Activated T-helper 1 cell treated with Interleukin-2 at 50 U/mL for 16 hours (primary cell): ENCODE measurements at regions not wholly inside any gene's neighbourhood (a gene's known extent, or its start where the extent isn't known, plus 50 kb on each side); places are given as distances from the start of the nearest gene placed in this dataset.

Experiments used
- DNase-seq: peaks from one replicate; pipeline ENCODE4 v3.0.0-alpha.2; 2020; ENCODE audit warnings: low read depth

DNA sequence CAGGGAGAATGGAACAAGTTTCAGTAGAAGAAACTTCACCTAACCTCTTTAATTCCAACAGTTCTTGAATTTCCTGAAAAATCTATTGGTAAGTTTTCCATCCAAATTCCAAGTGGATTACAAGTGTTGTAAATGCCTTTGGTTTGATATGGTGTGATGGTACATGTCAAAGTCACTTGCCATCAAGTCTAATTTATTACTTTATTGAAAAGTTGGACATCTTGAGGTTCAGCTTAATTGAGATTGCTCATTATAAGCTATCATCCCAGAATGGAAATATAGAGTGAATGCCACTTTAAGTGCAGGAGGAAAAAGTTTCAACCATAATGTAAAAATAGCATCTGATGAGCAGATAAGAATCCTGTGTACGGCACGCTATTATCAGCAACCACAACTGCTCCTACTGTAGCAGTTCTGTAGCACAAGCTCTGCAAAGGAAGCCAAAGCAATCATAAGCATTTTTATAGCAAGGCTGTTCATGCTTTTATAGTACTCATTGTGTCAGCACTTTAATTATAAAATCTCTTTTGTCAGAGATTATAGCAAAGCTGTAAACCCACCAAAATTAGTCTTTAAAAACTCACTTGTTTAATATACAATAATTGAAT lies 991.8 kb upstream of the PHF14 start:
- DNase-seq: no peak

DNA sequence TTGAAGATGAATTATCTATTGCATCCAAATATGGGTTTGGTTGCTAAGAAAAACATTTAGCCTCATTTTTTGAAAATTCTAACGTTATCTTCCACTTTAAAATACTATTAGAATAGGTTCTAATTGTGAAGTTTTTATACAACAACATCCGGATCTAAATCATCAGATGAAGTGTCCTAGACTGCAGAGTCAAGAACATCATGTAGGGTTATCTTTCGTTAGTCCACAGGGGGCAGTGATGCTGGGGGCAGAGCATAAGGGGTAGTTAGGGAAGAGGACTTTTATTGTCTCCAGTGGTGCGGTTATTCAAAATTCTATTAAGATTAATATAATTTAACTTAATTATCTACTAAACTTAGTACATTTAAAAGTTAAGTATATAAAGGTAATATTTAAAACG lies 990.6 kb upstream of the PHF14 start:
- DNase-seq: no peak

DNA sequence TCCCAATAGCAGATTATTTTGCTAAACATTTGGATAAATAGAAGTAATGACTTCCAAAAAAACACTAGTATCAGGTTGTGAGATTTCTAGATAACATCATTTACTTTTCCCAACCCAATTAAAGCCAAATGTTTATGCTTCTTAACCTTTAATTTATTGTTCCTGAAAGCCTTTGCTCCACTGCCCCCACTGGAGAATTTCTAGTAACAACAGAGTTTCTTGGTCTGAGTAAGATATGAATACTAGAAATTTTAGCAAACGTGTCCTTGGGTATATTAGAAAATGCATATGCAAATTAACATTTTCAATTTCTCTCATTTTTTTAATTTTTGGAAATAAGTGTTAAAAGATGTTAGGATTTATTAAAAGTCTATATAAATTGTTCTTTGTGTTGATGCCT lies 958.0 kb upstream of the PHF14 start:
- no peak for DNase-seq

DNA sequence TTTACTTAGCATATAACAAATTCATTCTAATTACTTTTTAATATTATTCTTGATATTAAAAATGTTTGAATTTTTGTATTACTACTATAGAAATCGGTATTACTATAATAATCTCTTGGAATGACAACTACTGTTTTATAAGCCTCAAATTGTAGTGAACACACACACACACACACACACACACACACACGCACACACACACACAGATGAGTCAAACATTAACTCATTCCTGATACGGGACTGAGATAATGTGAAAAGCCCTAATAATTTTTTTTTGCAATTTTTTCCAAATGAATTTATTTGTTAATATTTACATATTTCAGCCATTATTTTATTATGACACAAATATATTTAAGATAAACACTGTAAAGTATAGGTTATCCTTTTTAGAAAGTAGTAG lies 951.2 kb upstream of the PHF14 start:
- DNase-seq: no peak

DNA sequence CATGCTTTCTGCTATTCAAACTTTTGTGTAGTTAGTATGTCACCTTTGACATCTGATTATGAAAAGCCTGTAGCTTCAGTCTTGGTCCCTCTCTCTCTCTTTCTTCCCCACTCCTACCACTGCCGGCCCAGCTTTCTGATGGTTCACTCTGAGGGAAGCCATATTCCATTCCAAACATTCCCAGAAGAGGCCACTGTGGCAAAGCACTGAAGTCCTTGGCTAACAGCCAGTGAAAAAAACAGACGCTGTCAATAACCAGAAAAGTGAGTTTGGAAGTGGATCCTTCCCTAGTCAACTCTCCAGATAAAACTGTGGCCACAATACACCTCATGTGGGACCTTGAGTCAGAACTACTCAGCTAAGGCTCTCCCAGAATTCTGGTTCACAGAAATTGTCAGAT lies 950.7 kb upstream of the PHF14 start:
- no peak for DNase-seq

DNA sequence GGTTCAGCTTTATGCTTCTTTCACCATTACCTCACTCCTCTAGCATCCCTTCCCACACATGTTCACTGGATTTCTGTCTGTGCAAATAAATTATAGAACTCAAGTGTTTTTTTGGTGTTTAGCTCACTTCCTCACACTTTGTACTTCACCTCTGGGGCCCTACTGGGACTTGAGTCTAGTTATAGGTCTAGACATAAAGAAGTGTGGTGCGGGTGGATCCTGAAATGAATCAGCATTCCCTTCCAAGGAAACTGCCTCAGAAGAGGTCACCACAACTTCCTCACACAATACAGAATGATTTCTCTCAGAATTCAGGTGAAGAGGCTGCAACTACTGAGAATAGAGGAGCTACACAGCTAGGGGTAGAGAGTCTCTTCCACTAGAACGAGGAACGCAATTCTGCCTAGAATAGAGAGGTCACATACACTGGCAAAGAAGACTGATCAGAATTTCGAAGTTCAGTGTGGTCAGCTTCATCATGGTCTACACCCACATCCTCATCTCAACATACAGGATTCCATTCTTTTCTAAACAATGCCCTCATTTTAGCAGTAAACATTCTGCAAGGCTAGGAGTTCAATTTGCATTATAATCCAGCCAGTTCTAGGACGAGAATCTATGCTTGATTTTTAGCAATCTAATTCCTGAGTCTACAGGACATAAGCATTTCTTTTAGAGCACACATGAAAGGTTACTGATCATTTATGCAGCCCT lies 938.7 kb upstream of the PHF14 start:
- no peak for DNase-seq

DNA sequence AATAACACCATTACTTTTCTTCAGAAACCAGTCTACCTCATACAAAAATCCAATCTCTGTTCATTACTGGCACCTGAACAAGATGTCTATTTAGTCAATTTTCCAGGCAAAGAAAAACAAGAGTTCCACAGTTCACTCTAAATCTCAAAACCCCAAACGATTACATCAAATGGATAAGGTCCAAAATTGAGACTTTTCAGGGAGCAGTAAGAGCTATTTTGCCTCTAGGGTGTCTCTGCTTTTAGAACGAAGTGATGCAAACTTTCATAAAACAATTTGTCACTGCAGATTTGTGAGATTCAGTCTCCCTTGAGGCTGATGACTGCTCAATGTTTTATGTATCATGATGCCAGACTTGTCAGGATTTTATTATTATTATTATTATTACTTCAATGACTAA lies 937.0 kb upstream of the PHF14 start:
- no peak for DNase-seq

DNA sequence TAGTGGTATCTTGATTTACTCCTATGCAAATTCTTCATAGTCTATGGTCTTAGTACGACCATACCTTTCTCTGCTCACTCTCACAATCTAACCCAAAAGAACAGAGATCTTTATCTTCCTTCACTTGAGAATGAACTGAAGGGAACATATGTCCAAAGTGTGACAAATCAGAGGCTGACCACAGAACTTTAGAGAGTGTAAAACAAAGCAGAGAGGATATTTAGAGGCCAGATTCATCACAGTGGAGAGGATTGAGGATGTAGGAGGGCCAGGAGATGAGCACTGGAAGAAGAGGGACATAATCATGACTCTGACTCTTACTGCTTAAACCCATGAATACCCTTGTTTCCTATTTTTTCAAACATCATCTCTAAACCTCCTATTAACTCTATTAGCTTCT lies 935.3 kb upstream of the PHF14 start:
- DNase-seq: no peak

DNA sequence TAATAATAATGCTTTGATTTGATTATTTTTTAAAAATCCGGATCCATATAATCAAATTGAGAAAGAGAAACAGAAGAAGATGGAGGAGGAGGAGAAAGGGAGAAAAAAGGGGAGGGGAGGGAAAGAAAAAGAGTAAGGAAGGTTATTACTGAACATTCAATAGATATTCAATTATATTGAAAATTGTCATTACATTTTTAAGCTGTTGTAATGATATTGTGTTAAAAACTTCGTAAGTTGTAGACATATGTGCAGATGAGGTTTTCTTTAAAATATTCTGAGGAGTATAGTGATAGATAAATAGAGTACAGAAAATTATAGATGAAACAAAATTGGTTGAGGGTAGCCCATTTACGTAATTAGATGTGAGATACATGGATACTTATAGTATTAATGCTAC lies 933.0 kb upstream of the PHF14 start:
- DNase-seq: no peak

DNA sequence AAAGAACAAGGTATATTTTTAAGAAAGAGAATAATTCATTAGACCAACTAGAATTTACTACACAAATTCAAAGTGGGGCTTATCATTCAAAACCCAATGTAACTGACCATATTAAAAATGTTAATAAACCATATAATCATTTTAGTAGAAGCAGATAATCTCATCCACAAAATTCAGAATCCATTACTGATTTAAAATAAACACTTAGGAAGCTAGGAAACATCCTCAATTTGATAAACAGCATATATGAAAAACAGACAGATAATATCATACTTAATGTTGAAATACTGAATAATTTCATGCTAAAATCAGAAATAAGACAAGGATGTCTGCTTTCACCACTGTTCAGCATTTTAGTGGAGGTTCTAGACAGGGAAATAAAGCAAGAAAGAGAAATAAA lies 902.8 kb upstream of the PHF14 start:
- no peak for DNase-seq

DNA sequence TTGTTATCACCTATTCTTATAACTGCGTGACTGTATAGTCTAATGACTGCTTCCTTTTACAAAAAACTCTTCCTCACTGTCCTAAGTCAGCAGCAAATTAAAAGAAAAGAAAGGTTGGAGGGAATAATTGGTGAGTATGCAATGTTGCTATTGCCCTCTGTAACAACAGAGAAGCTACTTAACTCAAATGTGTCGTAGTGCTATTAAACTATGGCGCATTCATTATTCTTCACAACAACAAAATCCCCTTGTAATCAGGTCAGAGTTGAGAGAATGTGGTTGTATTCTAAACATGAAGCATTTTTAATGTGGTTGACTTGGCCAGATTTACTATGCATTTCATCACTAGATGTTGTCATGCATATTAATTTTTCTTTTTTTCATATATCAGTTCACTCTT lies 897.8 kb upstream of the PHF14 start:
- no peak for DNase-seq

DNA sequence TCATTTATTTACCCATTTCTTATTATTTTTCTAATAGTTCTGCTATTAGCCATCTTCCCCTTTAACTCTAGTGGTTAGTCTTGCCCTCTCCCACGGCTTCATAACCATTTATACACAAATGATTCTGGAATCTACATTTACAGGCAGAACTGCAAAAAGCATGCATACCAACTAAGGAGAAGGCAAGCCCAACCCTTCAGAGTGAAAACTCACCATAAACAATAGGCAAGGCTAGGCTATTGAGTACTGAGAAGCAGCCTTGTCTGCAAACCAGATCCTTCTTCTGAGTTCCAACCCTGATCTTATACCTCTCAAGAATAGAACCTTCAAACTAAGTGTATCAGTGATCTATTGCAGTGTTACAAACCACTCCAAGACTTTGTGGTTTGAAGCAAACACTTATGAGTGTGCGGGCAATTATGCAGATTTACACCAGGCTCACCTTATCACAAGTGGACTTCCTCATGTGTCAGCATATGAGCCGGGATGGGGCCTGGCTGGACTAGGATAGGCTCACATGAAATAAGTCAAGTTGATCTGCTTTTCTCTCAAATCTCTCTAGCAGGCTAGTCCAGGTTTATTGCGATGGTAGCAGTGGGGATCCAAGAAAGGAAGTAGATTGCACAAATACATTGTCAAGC lies 896.9 kb upstream of the PHF14 start:
- DNase-seq: no peak

DNA sequence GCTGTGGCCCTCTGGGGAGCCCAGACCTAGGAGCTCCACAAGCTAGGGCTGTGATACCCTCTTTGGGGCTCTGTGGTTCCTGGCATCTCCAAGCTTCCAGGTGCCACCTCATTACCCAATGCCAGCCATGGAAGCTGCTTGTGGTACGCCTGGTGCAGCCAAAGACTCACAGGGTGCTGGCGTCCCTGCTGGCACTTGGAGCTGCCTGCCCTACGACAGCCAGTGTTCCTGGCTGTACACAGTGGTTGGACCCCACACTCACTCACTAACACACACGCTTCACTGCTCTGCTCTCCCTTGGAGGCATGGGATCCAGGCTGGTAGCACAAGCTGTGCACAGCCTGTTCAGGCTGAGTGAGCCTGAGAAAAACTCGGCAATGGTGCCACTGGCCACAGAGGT lies 894.1 kb upstream of the PHF14 start:
- DNase-seq: no peak

DNA sequence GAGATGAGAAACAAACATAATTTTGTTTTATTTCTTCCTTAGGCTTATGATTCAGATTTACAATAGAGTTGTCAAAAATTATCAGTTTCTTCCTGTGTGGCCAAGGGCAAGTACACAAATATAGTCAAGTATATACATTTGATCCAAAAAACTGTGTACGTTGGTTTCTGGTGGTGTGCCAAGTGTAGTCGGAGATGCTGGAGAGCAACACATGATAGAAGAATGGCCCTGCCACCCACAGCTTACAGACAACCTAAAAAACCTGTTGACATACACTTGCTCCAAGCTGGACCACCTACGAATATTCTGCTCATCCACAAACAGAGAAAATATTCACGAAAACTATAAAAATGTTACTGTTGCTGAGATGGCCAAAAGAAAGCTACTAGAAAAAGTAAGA lies 890.8 kb upstream of the PHF14 start:
- DNase-seq: no peak

DNA sequence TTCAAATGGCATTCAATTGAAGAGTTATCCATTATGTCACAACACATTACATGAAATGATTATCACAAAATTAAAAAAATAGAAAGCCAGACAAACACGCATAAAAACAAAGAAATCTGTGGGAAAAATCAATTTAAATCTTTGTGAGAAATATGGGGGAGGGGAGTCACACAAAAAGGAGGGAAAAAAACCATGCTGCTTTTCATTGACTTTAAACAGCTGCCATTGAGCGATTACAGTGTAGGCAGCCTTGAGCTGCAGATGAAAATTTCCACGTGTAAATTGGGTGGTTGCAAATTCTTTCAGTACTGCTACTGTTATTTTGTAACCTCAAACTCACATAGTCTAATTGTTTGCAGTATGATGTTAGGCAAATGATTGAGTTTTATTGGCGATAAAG lies 889.9 kb upstream of the PHF14 start:
- DNase-seq: no peak

DNA sequence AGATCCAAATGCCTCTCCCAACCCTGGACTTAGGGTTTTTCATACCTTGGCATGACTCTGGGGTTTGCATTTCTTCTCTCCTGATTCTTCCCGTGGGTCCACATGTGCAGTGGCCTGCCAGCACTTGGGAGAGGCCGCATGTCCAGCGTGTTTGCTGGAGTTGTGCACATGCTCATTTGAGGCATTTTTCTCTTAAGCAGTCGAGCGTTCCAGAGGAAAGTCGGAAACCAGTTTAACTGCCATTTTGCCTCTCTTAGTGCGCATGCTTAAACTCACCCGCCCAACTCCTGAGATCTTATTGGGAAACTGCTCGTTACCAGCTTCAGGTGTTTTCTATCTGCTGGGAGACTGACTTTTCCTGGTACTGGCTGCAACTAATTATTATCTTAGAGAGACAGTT lies 888.4 kb upstream of the PHF14 start:
- no peak for DNase-seq

DNA sequence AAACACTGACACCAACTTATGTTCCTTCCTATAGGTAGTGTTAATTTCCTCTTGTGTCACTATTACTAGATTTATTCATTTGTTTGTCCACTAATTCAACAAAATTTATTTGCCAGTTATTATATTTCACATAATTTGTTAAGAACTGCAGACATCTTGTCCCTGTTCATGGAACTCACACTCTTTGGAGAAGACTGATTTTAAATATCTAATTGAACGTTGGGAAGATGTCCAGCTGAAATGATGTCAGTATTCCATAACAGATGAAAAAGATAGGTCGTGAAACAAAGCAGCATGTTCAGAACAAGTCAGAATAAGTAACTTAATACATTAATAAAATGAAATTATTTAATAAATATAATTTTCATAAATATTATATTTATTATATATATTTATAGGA lies 873.1 kb upstream of the PHF14 start:
- DNase-seq: no peak

DNA sequence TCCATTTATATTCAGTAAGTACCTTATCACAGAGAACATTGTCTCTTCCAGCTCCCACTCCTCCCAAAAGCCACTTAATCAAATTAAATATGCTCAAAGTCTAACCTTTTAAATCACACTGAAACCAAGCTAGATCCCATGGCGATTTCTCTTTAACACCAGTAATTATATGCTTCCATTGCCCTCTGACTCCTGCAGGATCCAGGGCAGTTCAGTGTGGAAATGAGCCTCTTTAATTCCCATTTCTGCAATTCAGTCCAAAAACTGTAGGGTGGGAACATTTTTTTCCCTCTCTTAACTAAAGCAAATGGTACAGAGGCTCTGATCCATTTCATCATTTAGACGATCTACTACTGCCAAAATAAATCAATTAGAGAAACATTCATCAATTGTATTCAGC lies 872.3 kb upstream of the PHF14 start:
- DNase-seq: no peak

DNA sequence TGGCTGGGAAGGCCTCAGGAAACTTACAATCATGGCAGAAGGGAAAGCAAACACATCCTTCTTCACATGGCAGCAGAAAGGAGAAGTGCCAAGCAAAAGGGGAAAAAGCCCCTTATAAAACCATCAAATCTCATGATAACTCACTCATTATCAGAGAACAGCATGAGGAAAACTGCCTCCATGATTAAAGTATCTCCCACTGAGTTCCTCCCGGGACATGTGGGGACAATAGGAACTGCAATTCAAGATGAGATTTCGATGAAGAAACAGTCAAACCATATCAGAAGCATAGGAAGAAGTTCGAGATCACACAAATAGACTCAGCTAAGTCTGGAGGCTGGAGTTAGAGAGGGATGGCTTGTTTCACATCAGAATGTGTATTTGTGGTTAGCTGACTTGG lies 869.4 kb upstream of the PHF14 start:
- DNase-seq: no peak

DNA sequence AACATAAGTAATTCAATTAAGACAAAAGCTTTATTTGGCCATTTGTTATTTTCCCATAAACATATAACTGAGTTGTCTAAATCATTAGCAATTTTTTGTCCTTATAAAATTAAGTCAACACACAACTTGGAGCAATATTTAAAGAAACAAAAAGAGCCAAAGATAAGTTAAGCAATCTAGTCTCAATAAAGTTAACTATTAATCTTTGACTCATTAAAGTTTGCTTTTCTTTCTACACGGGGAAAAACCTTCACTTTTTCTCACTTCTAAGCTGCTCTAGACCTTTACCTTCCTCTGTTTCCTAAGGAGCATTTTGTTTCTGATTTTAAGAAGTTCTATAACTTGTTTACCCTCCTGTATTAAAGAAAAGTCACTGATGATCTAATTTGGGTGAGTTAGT lies 867.1 kb upstream of the PHF14 start:
- no peak for DNase-seq

DNA sequence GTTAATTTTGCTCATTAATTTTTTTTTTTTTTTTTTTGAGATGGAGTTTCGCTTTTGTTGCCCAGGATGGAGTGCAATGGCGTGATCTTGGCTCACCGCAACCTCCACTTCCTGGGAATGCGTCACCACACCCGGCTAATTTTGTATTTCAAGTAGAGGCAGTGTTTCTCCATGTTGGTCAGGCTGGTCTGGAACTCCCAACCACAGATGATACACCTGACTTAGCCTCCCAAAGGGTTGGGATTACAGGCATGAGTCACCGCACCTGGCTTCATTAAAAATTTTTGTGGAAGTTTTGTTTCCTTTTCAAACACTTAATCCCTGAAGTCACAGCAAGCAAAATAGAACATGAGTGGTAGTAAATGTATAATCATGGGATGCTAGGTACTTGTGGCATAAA lies 857.2 kb upstream of the PHF14 start:
- DNase-seq: no peak

DNA sequence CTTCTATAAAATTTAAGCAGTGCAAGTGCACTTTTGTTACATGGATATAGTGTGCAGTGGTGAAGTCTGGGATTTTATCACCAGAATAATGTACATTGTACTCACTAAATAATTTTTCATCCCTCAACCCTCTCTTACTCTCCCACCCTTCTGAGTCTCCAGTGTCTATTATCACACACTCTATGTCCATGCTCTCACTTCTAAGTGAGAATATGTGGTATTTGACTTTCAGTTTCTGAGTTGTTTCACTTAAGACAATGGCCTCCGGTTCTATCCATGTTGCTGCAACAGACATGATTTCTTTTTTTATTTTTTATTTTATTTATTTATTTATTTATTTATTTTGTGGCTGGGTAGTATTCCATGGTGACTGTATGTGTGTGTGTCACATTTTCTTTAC lies 855.9 kb upstream of the PHF14 start:
- no peak for DNase-seq

DNA sequence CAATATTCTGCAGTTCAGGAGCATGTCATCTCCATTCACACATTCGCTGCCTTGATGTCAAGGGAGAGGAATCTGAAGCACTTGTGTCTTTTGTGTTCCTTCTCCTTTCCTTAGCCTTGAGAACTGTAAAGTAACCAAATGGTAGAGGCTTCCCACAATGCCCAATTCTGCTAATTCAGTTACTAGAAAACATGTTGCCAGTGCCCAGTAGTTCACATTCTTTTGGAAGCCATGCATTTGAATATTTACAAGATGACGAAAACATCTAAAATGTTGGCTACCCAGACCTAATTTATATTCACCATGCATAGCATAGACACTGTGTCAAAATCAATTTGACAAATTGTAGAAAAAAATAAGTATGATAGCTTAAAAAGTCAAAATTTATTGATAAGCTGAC lies 852.7 kb upstream of the PHF14 start:
- DNase-seq: no peak

DNA sequence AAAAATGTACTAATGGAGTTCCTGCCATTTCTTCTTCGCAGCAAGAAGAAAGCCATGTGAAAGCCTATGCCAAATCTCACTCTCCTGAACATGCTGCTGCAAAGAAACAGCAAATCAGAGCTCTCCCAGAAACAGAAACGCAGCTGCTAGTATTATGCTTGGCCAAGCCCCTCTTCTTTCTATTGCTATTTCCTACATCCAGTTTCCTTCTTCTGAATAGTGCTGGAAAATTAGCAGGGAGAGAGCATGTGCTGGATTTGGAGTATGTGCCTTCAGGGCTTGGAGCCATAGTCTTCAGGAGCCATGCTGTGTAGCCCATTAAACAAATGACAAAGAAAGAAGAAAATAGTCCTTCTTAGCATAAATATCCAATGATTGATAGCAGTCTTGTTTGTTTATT lies 852.0 kb upstream of the PHF14 start:
- no peak for DNase-seq
